PC-3 (cell line): ENCODE measurements at regions not wholly inside any gene's neighbourhood (a gene's known extent, or its start where the extent isn't known, plus 50 kb on each side); places are given as distances from the start of the nearest gene placed in this dataset.

Experiments
- EZH2phosphoT487 ChIP-seq: fragments of 300-600 bp; sonication (generic); IDR thresholded peaks from 2 replicates; pipeline ENCODE4 v1.6.1; 2018; ENCODE audit warnings: mild to moderate bottlenecking, antibody characterized with exemption, low read length, borderline replicate concordance
- TF ChIP-seq, protein P1 (sequence below): fragments of 300-600 bp; sonication (generic); conservative IDR thresholded peaks from 2 replicates; pipeline ENCODE4 v1.5.1; 2017; ENCODE audit warnings: antibody characterized with exemption, low read depth, mild to moderate bottlenecking, low read length

DNA sequence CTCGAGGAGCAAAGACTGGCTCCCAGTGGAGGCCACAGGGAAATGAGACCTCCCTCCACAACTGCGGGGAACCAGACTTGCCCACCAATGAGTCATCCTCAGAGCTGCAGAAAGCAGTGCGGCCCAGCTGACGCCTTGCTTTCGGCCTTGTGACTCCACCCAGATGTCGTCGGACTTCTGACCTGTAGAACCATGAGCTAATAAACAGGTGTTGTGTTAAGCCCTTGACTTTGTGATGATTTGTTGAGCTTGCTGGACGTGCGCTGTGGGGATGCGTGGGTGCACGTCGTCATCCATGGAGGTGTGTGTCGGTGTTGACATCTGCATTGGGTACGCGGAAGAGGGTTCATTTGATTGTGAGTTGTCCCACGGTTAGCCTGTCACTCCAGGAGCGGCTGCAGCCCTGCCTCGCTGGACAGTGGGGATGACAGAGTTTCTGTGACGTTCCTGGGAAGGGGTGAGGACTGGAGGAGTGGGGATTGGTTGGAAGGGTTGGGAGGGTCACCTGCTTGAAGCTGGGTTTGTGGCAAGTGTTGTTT is 154.1 kb downstream of the SH3BP4 start:
- TF ChIP-seq EZH2phosphoT487, result no peak
- TF ChIP-seq, protein P1, sequence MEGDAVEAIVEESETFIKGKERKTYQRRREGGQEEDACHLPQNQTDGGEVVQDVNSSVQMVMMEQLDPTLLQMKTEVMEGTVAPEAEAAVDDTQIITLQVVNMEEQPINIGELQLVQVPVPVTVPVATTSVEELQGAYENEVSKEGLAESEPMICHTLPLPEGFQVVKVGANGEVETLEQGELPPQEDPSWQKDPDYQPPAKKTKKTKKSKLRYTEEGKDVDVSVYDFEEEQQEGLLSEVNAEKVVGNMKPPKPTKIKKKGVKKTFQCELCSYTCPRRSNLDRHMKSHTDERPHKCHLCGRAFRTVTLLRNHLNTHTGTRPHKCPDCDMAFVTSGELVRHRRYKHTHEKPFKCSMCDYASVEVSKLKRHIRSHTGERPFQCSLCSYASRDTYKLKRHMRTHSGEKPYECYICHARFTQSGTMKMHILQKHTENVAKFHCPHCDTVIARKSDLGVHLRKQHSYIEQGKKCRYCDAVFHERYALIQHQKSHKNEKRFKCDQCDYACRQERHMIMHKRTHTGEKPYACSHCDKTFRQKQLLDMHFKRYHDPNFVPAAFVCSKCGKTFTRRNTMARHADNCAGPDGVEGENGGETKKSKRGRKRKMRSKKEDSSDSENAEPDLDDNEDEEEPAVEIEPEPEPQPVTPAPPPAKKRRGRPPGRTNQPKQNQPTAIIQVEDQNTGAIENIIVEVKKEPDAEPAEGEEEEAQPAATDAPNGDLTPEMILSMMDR, result no peak
